ENCODE measurements at regions not wholly inside any gene's neighbourhood (a gene's known extent, or its start where the extent isn't known, plus 50 kb on each side); places are given as distances from the start of the nearest gene placed in this dataset.
"Not testable (repeated sequence)": the region's sequence is repeated elsewhere in the genome, so short reads cannot be mapped to it uniquely, and the experiment has no call there.

DNA sequence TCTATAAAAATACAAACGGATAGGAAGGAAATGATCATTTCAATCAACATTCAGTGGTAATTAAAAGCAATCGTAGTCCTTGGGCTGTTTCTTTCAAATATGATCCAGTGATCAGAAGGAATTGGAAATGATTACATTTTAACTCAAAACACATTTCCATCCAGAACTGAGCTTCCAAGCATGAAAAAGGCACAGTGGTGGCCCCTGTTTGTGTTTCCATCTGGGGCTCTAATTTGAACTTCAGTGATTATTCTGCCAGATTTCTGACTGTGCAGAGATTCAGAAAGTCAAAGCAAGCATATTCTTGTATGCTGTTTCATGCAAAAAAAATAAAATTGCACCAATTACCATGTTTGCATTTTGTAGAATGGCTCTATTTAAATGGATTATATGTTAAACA lies 157.0 kb upstream of the LMNTD1 start:
- Mint-ChIP-seq H3K4me3 (no peak overlapping the region), H3K27ac (no peak overlapping the region), H3K27me3 (ENCODE audit: insufficient read depth) (no peaks in the 10 kb centered on the region), H3K9me3 (peaks cover 6% of the 10 kb centered on the region), H3K4me1 (ENCODE audit: low read depth) (no peaks in the 10 kb centered on the region), H3K36me3 (ENCODE audit: low read depth) (no peaks in the 10 kb centered on the region)
- intact Hi-C loops (cut with micrococcal nuclease): no loop called here
- DNase-seq (ENCODE audit: low spot score): no peak

DNA sequence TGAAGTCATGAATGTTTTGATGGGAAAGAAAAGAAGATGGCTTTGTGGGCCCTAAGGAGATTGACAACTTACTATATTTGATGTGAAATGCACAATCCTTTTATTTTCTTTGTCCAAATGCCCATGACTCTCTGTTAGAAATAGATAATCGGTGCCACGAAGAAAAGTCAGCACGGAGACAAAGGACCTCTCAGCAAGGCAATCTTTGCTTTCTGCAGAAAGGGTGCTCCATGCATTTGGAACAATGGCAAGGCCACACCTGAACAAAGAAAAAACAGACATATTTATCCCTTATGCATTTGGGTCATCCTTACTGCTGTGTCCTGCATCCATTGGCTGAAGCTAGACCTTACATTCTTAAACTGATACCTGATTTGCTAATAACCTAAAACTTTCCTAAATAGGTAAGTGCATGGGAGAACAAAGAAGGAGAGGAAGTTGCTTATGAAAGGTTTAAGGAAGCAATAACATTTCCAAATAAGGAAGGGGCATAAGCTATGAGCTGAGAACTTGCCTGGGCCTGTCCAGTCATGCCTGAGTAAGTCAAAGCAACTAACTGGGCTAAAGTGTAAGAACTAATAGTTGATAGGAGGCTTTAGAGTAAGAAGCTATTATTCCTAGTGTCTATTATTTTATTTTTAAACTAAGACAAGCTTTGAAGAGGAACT lies 158.0 kb upstream of the LMNTD1 start:
- H3K27me3 Mint-ChIP-seq (ENCODE audit: insufficient read depth); H3K36me3 Mint-ChIP-seq (ENCODE audit: low read depth); H3K4me1 Mint-ChIP-seq (ENCODE audit: low read depth); intact Hi-C loops (cut with micrococcal nuclease); H3K9me3 Mint-ChIP-seq; DNase-seq (ENCODE audit: low spot score); H3K27ac Mint-ChIP-seq; H3K4me3 Mint-ChIP-seq: not testable (repeated sequence)

DNA sequence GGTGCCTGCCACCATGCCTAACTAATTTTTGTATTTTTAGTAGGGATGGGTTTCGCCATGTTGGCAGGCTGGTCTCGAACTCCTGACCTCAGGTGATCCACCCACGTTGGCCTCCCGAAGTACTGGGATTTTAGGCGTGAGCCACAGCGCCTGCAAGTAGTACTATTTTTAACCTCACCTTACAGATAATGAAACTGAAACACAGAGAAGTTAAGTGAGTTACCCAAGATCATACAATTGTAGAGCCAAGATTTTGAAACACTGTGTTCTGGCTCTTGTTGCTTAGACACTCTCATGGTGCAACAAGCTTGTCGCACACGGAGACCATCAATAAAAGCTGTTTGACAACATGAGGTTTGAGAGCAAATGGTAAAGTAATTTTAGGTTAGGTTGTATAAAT lies 159.1 kb upstream of the LMNTD1 start:
- DNase-seq (ENCODE audit: low spot score): no peak
- Mint-ChIP-seq H3K4me1 (ENCODE audit: low read depth) (no peaks in the 10 kb centered on the region), H3K9me3 (peaks cover 6% of the 10 kb centered on the region), H3K27ac (no peak overlapping the region), H3K4me3 (no peak overlapping the region), H3K27me3 (ENCODE audit: insufficient read depth) (no peaks in the 10 kb centered on the region), H3K36me3 (ENCODE audit: low read depth) (no peaks in the 10 kb centered on the region)
- intact Hi-C loops (cut with micrococcal nuclease): no loop called here

DNA sequence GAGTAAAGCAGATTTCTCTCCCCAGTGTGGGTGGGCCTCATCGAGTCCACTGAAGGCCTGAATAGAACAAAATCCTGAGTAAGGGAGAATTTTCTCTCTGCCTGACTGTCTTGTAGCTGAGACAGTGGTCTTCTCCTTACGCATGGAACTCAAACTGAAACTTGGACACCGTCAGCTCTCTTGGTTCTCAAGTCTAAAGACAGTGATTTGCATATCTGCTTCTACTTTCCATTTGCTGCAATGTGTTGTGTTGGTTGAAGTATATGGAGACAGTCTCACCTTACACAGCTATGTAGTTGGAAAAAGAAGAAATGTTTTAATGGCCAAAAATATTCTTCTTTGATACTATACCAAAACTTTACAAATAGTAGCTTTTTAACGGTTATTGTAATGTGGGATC lies 160.2 kb upstream of the LMNTD1 start:
- Mint-ChIP-seq H3K27ac (no peak overlapping the region), H3K4me3 (no peak overlapping the region), H3K4me1 (ENCODE audit: low read depth) (no peaks in the 10 kb centered on the region), H3K9me3 (peaks cover 6% of the 10 kb centered on the region), H3K36me3 (ENCODE audit: low read depth) (no peaks in the 10 kb centered on the region), H3K27me3 (ENCODE audit: insufficient read depth) (no peaks in the 10 kb centered on the region)
- no peak for DNase-seq (ENCODE audit: low spot score)
- intact Hi-C loops (cut with micrococcal nuclease): no loop called here

DNA sequence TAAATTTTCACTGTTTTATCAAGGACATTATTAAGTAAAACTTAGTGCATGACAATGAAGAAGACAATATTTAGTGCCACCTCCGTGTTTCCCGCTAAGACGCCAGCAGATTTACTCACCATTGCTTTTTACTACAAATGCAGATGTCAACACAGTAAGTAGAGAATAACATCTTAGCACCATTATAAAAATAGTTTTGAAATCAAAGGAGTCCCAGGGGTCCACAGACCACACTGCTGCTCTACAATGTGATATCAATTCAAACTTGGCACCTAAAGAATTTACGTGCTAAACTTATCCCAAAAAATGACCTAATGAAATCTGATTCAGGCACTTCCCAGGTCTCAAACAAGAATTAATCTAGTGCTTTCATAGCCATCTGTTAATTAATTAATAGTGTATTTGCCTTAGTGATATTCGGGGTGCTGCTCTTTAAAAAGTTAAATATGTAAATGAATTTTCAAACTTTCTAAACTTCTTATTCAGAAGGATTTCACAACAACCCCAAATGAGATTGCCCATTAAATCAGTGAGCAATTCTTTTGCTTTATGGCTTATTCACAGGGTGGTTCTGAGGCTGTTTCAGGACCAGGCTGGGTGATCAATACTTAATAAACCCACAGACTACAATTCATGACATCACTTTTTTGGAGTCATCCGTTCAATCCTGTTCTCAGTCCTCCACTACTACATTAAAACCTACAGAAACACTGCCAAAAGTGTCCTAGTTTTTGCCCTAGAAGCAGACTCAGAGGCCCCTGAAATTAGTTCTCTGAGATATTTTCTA lies 161.3 kb upstream of the LMNTD1 start:
- Mint-ChIP-seq H3K27me3 (ENCODE audit: insufficient read depth) (no peaks in the 10 kb centered on the region), H3K9me3 (peaks cover 9% of the 10 kb centered on the region), H3K4me1 (ENCODE audit: low read depth) (no peaks in the 10 kb centered on the region), H3K4me3 (no peak overlapping the region), H3K36me3 (ENCODE audit: low read depth) (peaks cover 3% of the 10 kb centered on the region), H3K27ac (no peak overlapping the region)
- intact Hi-C loops (cut with micrococcal nuclease): no loop called here
- DNase-seq (ENCODE audit: low spot score): no peak

DNA sequence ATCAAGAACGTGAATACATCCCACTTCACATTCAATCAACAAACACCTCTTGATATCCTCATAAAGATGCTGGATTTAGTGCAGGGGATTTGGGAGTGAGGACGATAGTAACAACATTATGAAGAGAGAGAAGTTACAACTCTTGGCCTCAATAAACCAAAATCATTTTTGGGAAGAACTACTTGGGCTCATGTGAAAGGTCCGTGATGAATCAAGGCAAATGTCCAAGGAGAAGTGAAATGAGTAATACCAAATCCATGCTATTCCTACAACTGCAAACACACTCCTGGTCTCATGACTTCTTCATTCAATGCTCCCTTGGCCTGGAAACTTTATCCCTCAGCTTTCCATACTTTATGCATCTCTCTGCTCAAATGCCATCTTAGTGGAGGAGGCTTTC lies 162.0 kb upstream of the LMNTD1 start:
- no peak overlapping the region for H3K27ac Mint-ChIP-seq
- H3K4me1 Mint-ChIP-seq (ENCODE audit: low read depth): no peaks in the 10 kb centered on the region
- H3K36me3 Mint-ChIP-seq (ENCODE audit: low read depth): peaks cover 3% of the 10 kb centered on the region
- peaks cover 9% of the 10 kb centered on the region for H3K9me3 Mint-ChIP-seq
- intact Hi-C loops (cut with micrococcal nuclease): no loop called here
- H3K4me3 Mint-ChIP-seq: no peak overlapping the region
- no peaks in the 10 kb centered on the region for H3K27me3 Mint-ChIP-seq (ENCODE audit: insufficient read depth)
- no peak for DNase-seq (ENCODE audit: low spot score)

DNA sequence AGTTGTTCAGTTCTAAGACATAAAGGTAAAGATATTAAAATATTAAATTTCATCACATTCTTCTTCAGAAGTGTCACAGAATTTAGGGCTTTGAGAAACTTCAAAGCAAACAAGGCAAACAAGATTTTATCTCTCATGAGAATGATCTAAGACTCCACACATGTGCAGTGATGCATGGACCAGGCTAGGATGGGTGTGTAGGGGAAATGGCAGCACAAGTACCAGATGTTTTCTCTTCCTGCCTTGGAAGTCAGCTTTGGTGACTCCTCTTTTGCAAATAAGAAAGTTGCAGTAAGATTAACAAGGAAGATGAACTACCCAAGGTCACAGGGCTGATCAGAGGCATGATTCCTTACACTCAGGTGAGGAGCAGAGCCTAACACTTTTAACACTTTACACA lies 163.8 kb upstream of the LMNTD1 start:
- intact Hi-C loops (cut with micrococcal nuclease): no loop called here
- Mint-ChIP-seq H3K27me3 (ENCODE audit: insufficient read depth) (no peaks in the 10 kb centered on the region), H3K4me3 (no peak overlapping the region), H3K9me3 (peaks cover 4% of the 10 kb centered on the region), H3K27ac (no peak overlapping the region), H3K4me1 (ENCODE audit: low read depth) (no peaks in the 10 kb centered on the region), H3K36me3 (ENCODE audit: low read depth) (peaks cover 3% of the 10 kb centered on the region)
- DNase-seq (ENCODE audit: low spot score): no peak

DNA sequence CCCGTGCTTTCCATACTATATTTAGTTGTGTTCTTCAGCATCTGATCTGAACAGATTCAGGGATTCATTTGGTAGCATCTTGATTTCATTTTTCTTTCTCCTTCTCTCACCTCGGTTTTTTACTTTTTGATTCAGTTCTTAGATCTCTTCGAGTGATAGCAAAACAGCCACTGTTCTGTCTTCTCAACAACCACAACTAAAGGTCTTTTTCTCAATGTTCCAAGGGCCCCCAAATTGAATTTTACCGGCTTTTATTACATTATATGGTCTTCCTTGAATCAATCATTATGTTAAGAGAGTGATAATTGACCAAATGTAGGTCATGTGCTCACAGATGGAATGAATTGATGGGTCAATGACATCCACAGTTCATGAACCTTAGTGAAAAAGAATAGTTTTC lies 164.5 kb upstream of the LMNTD1 start:
- no peak overlapping the region for H3K27ac Mint-ChIP-seq
- H3K27me3 Mint-ChIP-seq (ENCODE audit: insufficient read depth): no peaks in the 10 kb centered on the region
- peaks cover 4% of the 10 kb centered on the region for H3K9me3 Mint-ChIP-seq
- H3K36me3 Mint-ChIP-seq (ENCODE audit: low read depth): peaks cover 3% of the 10 kb centered on the region
- no peak overlapping the region for H3K4me3 Mint-ChIP-seq
- H3K4me1 Mint-ChIP-seq (ENCODE audit: low read depth): no peaks in the 10 kb centered on the region
- intact Hi-C loops (cut with micrococcal nuclease): no loop called here
- no peak for DNase-seq (ENCODE audit: low spot score)

DNA sequence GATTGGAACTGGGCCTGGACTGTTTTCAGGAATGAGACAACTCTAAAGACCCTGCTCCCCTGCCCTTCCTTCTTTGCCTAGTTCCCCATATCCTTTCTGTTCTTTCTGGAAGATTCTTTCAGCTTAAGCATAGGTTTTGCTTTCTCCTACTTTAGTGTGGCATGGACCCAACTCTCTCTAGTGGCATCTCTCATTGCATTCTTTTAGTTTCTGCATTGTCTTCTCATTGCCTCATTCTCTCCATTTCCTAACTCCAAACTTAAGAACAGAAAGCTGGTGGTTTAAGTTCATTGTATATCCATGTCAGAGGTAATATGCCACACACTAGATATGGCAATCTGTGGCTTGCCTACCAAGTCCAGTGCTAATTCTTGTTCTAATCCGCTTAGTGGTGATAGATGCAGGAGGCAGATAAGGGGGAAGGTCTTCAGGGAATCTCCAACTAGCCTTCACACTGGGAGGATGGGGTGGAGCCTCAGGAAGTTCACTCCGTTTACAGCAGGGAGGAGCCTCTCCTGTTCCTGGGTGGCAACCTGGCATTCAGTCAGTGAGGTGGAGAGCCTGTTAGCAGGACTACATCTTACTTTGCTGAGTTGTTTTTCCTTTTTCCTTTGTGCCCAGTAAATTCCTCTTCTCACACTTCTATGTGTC lies 165.1 kb upstream of the LMNTD1 start:
- H3K9me3 Mint-ChIP-seq: peaks cover 4% of the 10 kb centered on the region
- intact Hi-C loops (cut with micrococcal nuclease): no loop called here
- no peak overlapping the region for H3K27ac Mint-ChIP-seq
- peaks cover 3% of the 10 kb centered on the region for H3K36me3 Mint-ChIP-seq (ENCODE audit: low read depth)
- H3K4me1 Mint-ChIP-seq (ENCODE audit: low read depth): no peaks in the 10 kb centered on the region
- no peak for DNase-seq (ENCODE audit: low spot score)
- no peaks in the 10 kb centered on the region for H3K27me3 Mint-ChIP-seq (ENCODE audit: insufficient read depth)
- H3K4me3 Mint-ChIP-seq: no peak overlapping the region

DNA sequence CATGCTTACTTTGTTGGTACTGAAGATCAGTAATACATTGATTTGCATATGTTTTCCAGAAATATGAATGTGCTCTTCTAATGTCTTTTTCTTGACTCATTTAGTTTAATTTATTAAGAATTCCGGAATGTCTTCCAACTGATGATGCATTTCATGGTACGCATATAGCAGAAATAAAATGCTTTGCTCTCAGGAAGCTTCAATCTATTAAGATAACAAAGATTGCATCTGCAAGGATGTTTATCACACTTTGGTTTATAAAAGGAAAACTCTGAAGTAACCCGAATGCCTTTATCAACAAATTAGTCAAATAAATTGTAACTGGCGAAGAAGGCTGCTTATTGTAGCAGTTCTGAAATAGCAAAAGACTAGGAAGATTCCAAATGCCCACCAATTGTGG lies 166.4 kb upstream of the LMNTD1 start:
- no peaks in the 10 kb centered on the region for H3K27me3 Mint-ChIP-seq (ENCODE audit: insufficient read depth)
- no peak for DNase-seq (ENCODE audit: low spot score)
- no peak overlapping the region for H3K4me3 Mint-ChIP-seq
- intact Hi-C loops (cut with micrococcal nuclease): no loop called here
- peaks cover 4% of the 10 kb centered on the region for H3K9me3 Mint-ChIP-seq
- no peaks in the 10 kb centered on the region for H3K4me1 Mint-ChIP-seq (ENCODE audit: low read depth)
- H3K36me3 Mint-ChIP-seq (ENCODE audit: low read depth): peaks cover 3% of the 10 kb centered on the region
- H3K27ac Mint-ChIP-seq: no peak overlapping the region

DNA sequence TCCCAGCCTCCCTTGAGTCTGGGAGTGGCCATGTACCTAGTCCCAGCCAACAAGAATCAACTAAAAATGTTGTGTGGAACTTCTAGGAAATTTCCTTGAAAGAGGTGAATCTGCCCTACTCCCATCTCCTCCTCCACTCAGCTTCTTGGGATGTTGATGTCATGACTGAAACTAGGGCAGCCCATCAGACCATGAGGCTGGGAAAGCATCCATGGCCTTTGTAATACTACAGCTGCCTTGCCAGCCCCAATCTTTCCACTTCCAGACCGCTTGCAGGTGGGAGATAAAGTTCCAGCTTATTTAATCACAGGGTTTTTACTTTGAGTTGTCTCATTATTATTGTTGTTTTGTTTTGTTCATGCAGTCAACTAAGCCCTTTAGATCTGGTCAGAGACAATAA lies 170.3 kb upstream of the LMNTD1 start:
- intact Hi-C loops (cut with micrococcal nuclease): no loop called here
- Mint-ChIP-seq H3K27me3 (ENCODE audit: insufficient read depth) (no peaks in the 10 kb centered on the region), H3K36me3 (ENCODE audit: low read depth) (peaks cover 3% of the 10 kb centered on the region), H3K4me1 (ENCODE audit: low read depth) (no peaks in the 10 kb centered on the region), H3K9me3 (peaks cover 4% of the 10 kb centered on the region), H3K4me3 (no peak overlapping the region), H3K27ac (no peak overlapping the region)
- DNase-seq (ENCODE audit: low spot score): no peak

DNA sequence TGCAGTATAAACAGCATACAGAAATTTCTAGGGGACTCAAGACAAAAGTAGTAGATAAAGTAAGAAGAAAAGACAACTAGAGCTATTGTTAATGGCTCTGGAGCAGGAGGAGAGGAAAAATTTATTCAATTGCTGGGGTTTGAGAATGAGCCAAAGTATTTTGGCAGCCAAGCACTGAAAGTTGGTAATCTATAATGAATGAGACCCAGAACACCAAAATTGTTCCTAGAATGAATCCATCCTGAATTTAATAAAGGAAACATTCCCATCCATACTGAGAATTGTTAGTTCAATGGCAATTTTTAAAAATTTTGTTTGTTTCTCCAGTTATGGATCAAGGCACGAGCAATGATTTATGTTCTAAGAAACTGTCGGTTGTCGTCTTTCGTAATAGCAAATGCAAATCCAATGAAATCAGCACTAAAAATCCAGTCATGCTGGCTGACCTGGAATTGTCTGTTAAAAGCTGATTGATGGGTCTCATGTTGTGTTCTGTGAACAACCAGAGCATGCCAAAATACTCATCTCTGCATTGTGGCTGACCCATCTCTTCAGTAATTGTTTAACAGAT lies 170.9 kb upstream of the LMNTD1 start:
- Mint-ChIP-seq H3K4me3 (no peak overlapping the region), H3K27ac (no peak overlapping the region), H3K27me3 (ENCODE audit: insufficient read depth) (no peaks in the 10 kb centered on the region), H3K9me3 (peaks cover 2% of the 10 kb centered on the region), H3K36me3 (ENCODE audit: low read depth) (peaks cover under 1% of the 10 kb centered on the region), H3K4me1 (ENCODE audit: low read depth) (no peaks in the 10 kb centered on the region)
- intact Hi-C loops (cut with micrococcal nuclease): no loop called here
- no peak for DNase-seq (ENCODE audit: low spot score)

DNA sequence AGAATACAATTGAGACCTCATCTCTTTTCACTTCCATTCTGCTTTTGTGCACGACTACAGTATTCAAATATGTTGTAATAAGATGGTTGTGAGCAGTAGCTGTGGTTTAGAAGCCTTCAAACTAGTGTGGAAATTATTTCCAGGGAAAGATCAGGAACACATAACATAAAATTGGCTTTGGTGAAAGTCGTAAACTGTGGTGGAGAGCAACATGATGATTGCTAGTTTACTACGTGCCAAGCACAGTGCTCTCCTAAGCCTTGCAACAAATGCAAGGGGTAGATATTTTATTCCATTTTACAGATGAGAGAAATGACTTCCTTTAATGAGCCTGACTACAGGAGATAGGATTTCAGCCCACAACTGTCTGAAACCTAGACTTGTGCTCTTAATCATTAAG lies 172.4 kb upstream of the LMNTD1 start:
- Mint-ChIP-seq H3K27me3 (ENCODE audit: insufficient read depth) (no peaks in the 10 kb centered on the region), H3K27ac (no peak overlapping the region), H3K36me3 (ENCODE audit: low read depth) (no peaks in the 10 kb centered on the region), H3K9me3 (peaks cover 6% of the 10 kb centered on the region), H3K4me3 (no peak overlapping the region), H3K4me1 (ENCODE audit: low read depth) (no peaks in the 10 kb centered on the region)
- intact Hi-C loops (cut with micrococcal nuclease): no loop called here
- no peak for DNase-seq (ENCODE audit: low spot score)
